ENCODE measurements at regions not wholly inside any gene's neighbourhood (a gene's known extent, or its start where the extent isn't known, plus 50 kb on each side); places are given as distances from the start of the nearest gene placed in this dataset.
A peak's percentile ranks its signal among the peaks of the same experiment; 100 is the strongest.
"Not testable (repeated sequence)": the region's sequence is repeated elsewhere in the genome, so short reads cannot be mapped to it uniquely, and the experiment has no call there.

DNA sequence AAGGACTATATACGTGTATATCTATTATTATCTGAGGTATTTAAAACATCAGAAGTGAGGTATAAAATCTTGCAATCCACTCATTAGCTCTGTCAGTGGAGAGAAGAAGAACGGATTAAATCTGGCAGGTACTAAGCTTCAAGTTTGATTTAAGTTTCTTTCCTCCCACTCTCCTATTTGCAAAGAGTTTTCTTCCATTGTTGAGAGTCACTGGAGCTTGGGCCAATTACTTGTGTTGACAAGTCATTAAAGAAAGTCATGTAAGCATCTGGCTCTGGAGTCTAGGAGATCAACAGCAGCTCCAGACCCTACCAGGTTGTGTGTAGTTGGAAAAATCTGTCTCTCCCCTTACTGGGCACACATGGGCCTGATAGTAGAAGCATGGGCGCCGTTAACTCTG lies 476.8 kb upstream of the SMARCA2 start:
- DNase-seq (ENCODE audit: low spot score), result no peak
- in situ Hi-C loops (cut with MboI; ENCODE audit: low sequenced_read_pairs, unreplicated experiment), result no loop called here
- TF ChIP-seq, protein P1, sequence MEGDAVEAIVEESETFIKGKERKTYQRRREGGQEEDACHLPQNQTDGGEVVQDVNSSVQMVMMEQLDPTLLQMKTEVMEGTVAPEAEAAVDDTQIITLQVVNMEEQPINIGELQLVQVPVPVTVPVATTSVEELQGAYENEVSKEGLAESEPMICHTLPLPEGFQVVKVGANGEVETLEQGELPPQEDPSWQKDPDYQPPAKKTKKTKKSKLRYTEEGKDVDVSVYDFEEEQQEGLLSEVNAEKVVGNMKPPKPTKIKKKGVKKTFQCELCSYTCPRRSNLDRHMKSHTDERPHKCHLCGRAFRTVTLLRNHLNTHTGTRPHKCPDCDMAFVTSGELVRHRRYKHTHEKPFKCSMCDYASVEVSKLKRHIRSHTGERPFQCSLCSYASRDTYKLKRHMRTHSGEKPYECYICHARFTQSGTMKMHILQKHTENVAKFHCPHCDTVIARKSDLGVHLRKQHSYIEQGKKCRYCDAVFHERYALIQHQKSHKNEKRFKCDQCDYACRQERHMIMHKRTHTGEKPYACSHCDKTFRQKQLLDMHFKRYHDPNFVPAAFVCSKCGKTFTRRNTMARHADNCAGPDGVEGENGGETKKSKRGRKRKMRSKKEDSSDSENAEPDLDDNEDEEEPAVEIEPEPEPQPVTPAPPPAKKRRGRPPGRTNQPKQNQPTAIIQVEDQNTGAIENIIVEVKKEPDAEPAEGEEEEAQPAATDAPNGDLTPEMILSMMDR (IDR thresholded peaks at IDR 0.05; ENCODE audit: borderline replicate concordance, control extremely low read depth, extremely low read depth, insufficient read depth, missing control alignments), result no peak

DNA sequence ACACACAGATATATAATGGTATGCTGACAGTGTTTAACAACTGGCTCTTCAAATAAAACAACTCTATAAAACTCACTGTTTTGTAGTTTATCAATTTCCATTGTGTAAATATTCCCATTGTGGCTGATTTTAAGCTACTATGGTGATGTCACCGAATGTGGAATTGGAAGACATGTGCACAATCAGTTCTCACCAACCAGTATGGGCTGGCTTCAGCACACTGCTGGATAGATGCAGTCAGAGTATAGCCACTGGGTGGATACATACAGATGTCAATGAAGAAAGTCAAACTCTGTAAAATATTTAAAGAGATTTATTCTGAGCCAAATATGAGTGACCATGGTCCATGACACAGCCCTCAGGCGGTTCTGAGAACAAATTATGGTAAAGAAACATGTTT lies 475.9 kb upstream of the SMARCA2 start:
- no peak for DNase-seq (ENCODE audit: low spot score)
- TF ChIP-seq, protein P1 (IDR thresholded peaks at IDR 0.05; ENCODE audit: borderline replicate concordance, control extremely low read depth, extremely low read depth, insufficient read depth, missing control alignments), result no peak
- in situ Hi-C loops (cut with MboI; ENCODE audit: low sequenced_read_pairs, unreplicated experiment), result no loop called here

DNA sequence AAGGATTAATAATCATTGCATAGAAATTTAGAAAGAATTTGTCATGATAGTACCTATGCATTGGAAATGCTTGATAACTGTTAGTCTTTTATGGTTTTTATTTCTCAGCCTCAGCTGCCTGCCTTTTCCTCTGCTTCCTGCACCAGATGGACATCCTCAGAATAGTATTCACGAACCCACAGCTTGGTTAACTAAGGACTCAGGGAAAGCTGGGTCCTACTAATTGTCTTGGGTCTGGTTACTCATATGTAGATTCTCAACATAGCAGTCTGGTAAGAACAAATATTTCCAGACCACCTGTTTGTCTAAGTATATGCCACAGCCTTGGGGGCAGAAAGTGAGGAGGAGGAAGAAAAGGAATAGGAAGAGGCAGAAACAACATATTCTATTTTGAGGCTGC lies 464.5 kb upstream of the SMARCA2 start:
- TF ChIP-seq, protein P1 (IDR thresholded peaks at IDR 0.05; ENCODE audit: borderline replicate concordance, control extremely low read depth, extremely low read depth, insufficient read depth, missing control alignments), result no peak
- no peak for DNase-seq (ENCODE audit: low spot score)
- in situ Hi-C loops (cut with MboI; ENCODE audit: low sequenced_read_pairs, unreplicated experiment), result no loop called here

DNA sequence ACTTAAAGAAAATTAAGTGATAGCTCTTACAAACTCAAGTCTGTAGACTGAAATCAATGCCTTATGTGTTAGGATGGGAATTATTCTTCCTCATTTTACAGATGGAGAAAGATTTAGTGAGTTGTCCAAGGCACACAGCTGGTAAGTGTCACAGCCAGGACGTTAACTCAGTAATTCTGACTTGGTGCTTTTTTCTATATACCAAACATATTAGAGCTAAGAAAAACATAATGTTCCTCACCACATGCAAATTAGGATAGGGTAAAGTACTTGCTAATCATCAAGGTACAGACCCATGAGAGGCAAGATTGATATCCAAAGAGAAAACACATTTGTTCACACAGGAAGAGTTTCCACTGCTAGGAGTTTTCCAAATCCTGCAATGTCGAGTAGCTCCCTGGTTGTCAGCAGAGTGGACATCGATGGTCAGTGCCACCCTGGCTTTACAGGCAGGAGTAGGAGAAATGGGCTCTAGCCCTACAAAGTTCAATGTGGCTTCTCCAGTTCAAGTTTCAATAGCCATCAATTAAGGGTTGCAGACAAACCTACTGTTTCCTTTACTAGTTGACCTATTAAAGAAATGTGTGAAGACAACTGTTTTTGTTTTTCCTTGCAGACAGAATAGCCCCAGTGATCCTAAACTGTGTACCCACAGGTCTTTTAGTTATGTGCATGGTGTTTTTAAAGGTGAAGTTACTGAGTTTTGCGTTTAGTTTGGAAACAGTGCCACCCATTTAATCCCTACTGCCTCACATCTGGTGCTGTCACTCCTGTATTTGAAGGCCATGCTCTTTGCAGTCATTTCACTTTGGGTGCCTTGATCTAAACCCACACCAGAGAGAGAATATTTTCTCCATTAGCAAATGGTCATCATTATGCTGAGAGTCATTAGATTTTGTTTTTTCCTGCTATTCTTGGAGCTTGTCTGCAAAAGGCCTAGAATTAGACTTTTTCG lies 460.8 kb upstream of the SMARCA2 start:
- in situ Hi-C loops (cut with MboI; ENCODE audit: low sequenced_read_pairs, unreplicated experiment), result no loop called here
- TF ChIP-seq, protein P1 (IDR thresholded peaks at IDR 0.05; ENCODE audit: borderline replicate concordance, control extremely low read depth, extremely low read depth, insufficient read depth, missing control alignments), result no peak
- DNase-seq (ENCODE audit: low spot score), result no peak

DNA sequence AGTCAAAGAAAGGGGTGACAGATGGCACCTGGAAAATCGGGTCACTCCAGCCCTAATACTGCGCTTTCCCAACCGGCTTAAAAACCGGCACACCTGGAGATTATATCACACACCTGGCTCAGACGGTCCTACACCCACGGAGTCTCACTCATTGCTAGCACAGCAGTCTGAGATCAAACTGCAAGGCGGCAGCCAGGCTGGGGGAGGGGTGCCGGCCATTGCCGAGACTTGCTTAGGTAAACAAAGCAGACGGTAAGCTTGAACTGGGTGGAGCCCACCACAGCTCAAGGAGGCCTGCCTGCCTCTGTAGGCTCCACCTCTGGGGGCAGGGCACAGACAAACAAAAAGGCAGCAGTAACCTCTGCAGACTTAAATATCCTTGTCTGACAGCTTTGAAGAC lies 456.5 kb upstream of the SMARCA2 start:
- in situ Hi-C loops (cut with MboI; ENCODE audit: low sequenced_read_pairs, unreplicated experiment); DNase-seq (ENCODE audit: low spot score): not testable (repeated sequence)

DNA sequence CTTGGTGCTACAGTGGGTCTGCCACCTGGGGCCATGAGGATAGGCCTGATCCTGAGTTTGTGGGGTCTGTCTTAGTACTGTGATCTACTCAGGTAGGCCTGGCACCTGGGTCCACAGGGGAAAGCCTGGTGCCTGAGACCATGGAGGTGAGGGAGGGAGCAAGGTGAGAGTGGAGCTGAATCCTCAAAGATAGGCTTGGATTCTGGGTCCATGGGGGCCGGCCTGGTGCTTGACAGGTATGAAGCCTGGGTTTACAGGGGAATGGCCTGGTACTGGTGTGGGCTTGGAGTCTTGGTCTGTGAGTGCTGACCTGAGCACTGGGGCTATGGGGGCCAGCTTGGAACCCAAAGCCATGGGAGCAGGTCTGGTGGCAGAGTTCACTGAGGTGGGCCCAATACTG lies 439.2 kb upstream of the SMARCA2 start:
- TF ChIP-seq, protein P1 (IDR thresholded peaks at IDR 0.05; ENCODE audit: borderline replicate concordance, control extremely low read depth, extremely low read depth, insufficient read depth, missing control alignments), result no peak
- no peak for DNase-seq (ENCODE audit: low spot score)
- in situ Hi-C loops (cut with MboI; ENCODE audit: low sequenced_read_pairs, unreplicated experiment), result no loop called here

DNA sequence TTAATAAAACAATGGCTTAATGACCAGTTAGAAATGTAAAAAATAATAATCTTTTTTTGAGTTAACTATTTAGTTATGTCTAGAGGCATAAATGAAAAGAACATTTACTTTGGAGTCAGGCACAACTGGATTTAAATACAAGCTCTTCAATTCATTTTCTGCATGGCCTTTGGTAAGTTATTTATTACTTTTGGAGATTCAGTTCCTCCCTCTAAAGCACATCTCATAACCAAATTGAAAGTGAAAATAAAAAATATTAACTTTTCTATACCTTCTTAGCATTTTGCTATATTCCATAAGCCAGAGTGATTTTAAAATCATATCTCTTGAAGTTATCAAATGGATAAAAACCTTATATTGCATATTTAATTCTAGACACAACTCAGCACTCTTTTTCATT lies 434.9 kb upstream of the SMARCA2 start:
- DNase-seq (ENCODE audit: low spot score), result peak; percentile 18
- in situ Hi-C loops (cut with MboI; ENCODE audit: low sequenced_read_pairs, unreplicated experiment), result no loop called here

More for the DNA sequence above, 434.9 kb upstream of the SMARCA2 start:
- TF ChIP-seq, protein P1 (IDR thresholded peaks at IDR 0.05; ENCODE audit: borderline replicate concordance, control extremely low read depth, extremely low read depth, insufficient read depth, missing control alignments), result no peak

Measured in GM13976 (cell line).